ENCODE measurements at regions not wholly inside any gene's neighbourhood (a gene's known extent, or its start where the extent isn't known, plus 50 kb on each side); places are given as distances from the start of the nearest gene placed in this dataset.

- no peak for DNase-seq (ENCODE audit: low spot score)
- no peak for TF ChIP-seq CTCF (IDR thresholded peaks at IDR 0.05)
- H3K27me3 ChIP-seq: no peaks in the 10 kb centered on the region
Observed at GRCh38 chrX:39384996-39385395, 583.7 kb downstream of the MID1IP1 start.

GRCh38 chrX:39388730-39389129 lies 587.5 kb downstream of the MID1IP1 start:
- TF ChIP-seq CTCF (IDR thresholded peaks at IDR 0.05): no peak
- DNase-seq (ENCODE audit: low spot score): no peak
- no peaks in the 10 kb centered on the region for H3K4me1 ChIP-seq
- no peak overlapping the region for H3K27ac ChIP-seq
- H3K9me3 ChIP-seq: no peaks in the 10 kb centered on the region
- no peaks in the 10 kb centered on the region for H3K36me3 ChIP-seq
- H3K27me3 ChIP-seq: no peaks in the 10 kb centered on the region
- no peak overlapping the region for H3K4me3 ChIP-seq

More at GRCh38 chrX:39384996-39385395, 583.7 kb downstream of the MID1IP1 start:
- H3K9me3 ChIP-seq: no peaks in the 10 kb centered on the region
- H3K27ac ChIP-seq: no peak overlapping the region
- no peaks in the 10 kb centered on the region for H3K36me3 ChIP-seq
- H3K4me1 ChIP-seq: no peaks in the 10 kb centered on the region
- H3K4me3 ChIP-seq: no peak overlapping the region

- DNase-seq (ENCODE audit: low spot score): no peak
- no peak for TF ChIP-seq CTCF (IDR thresholded peaks at IDR 0.05)
- H3K27ac ChIP-seq: no peak overlapping the region
Observed at GRCh38 chrX:39396358-39396995, 595.2 kb downstream of the MID1IP1 start.

GRCh38 chrX:39397561-39398199 lies 596.4 kb downstream of the MID1IP1 start:
- no peak for DNase-seq (ENCODE audit: low spot score)
- no peaks in the 10 kb centered on the region for H3K9me3 ChIP-seq
- no peaks in the 10 kb centered on the region for H3K36me3 ChIP-seq
- no peak for TF ChIP-seq CTCF (IDR thresholded peaks at IDR 0.05)
- no peaks in the 10 kb centered on the region for H3K27me3 ChIP-seq
- H3K27ac ChIP-seq: no peak overlapping the region
- no peaks in the 10 kb centered on the region for H3K4me1 ChIP-seq
- no peak overlapping the region for H3K4me3 ChIP-seq

More at GRCh38 chrX:39396358-39396995, 595.2 kb downstream of the MID1IP1 start:
- H3K36me3 ChIP-seq: no peaks in the 10 kb centered on the region
- H3K4me1 ChIP-seq: no peaks in the 10 kb centered on the region
- no peak overlapping the region for H3K4me3 ChIP-seq
- no peaks in the 10 kb centered on the region for H3K27me3 ChIP-seq
- no peaks in the 10 kb centered on the region for H3K9me3 ChIP-seq

- H3K9me3 ChIP-seq: no peaks in the 10 kb centered on the region
- no peak overlapping the region for H3K27ac ChIP-seq
- DNase-seq (ENCODE audit: low spot score): no peak
- no peaks in the 10 kb centered on the region for H3K36me3 ChIP-seq
- TF ChIP-seq CTCF (IDR thresholded peaks at IDR 0.05): no peak
- H3K27me3 ChIP-seq: no peaks in the 10 kb centered on the region
- H3K4me3 ChIP-seq: no peak overlapping the region
- H3K4me1 ChIP-seq: no peaks in the 10 kb centered on the region
Observed at GRCh38 chrX:39398215-39398962, 597.1 kb downstream of the MID1IP1 start.

Measured in right atrium auricular region (tissue), 2 donors.